SK-N-SH (cell line): ENCODE measurements at regions not wholly inside any gene's neighbourhood (a gene's known extent, or its start where the extent isn't known, plus 50 kb on each side); places are given as distances from the start of the nearest gene placed in this dataset.

ENCODE experiments used
- CTCF ChIA-PET: fragments of 300-600, 350-600 bp; formaldehyde crosslinking; extraction: SDS; loops from one replicate; lab custom pipeline; 2021; lab: Yijun Ruan, JAX
- POLR2A ChIA-PET: fragments of 350-600 bp; sonication (Branson Sonifier 250); formaldehyde crosslinking; extraction: SDS; loops from one replicate; lab custom pipeline; 2020; ENCODE audit warnings: antibody characterized with exemption, inconsistent platforms; lab: Yijun Ruan, JAX
- DNase-seq: peaks from one replicate; pipeline ENCODE4 v3.0.0; 2012
- H2AFZ ChIP-seq: fragments of 200-600 bp; sonication (generic); 2 replicates; pipeline ENCODE4 v1.8.1; 2016; ENCODE audit warnings: antibody characterized with exemption, mild to moderate bottlenecking, low read depth
- H3F3A ChIP-seq: fragments of 200-600 bp; sonication (generic); replicated peaks from 2 replicates; pipeline ENCODE3; 2016; ENCODE audit warnings: antibody characterized with exemption, mild to moderate bottlenecking; ENCODE audit not compliant: insufficient read depth
- H3K27ac ChIP-seq, 2 experiments: fragments of 200-500 bp in 1 of 2; fragments of 200-600 bp in 1 of 2; sonication (Bioruptor generic) in 1 of 2; sonication (generic), shearing (Covaris generic) in 1 of 2; 2 replicates each; pipeline versions ENCODE4 v1.5.1 to v1.6.1; 2014 to 2016; ENCODE audit warnings: low read depth in 2 of 2, inconsistent platforms in 1 of 2, low read length in 1 of 2, mild to moderate bottlenecking in 1 of 2, mixed read lengths in 1 of 2
- H3K27me3 ChIP-seq: fragments of 200-600 bp; sonication (generic), shearing (Covaris generic); 2 replicates; pipeline ENCODE4 v1.6.1; 2016; ENCODE audit warnings: mixed run types; ENCODE audit not compliant: insufficient read depth
- H3K36me3 ChIP-seq, 2 experiments: fragments of 200-500 bp in 1 of 2; fragments of 200-600 bp in 1 of 2; sonication (Bioruptor generic) in 1 of 2; sonication (generic) in 1 of 2; replicated peaks in 1 of 2; 2 replicates each; pipeline versions ENCODE3 to v1.5.1; 2014 to 2016; ENCODE audit warnings: low read length in 1 of 2, mild to moderate bottlenecking in 1 of 2; ENCODE audit not compliant: insufficient read depth in 2 of 2, control insufficient read depth in 1 of 2
- H3K4me1 ChIP-seq, 2 experiments: fragments of 200-500 bp in 1 of 2; fragments of 200-600 bp in 1 of 2; sonication (Bioruptor generic) in 1 of 2; sonication (generic), shearing (Covaris generic) in 1 of 2; 2 replicates each; pipeline versions ENCODE4 v1.5.1 to v1.6.1; 2014 to 2016; ENCODE audit warnings: low read depth in 1 of 2, low read length in 1 of 2, mixed run types in 1 of 2; ENCODE audit not compliant: insufficient read depth in 2 of 2, control insufficient read depth in 1 of 2
- H3K4me2 ChIP-seq: fragments of 200-600 bp; sonication (generic), shearing (Covaris generic); 2 replicates; pipeline ENCODE4 v1.6.1; 2017; ENCODE audit warnings: mixed run types
- H3K4me3 ChIP-seq, 2 experiments: fragments of 200-500 bp in 1 of 2; fragments of 200-600 bp in 1 of 2; sonication (Bioruptor generic) in 1 of 2; sonication (generic), shearing (Covaris generic) in 1 of 2; 2 replicates each; pipeline versions ENCODE4 v1.5.1 to v1.8.1; 2014 to 2016; ENCODE audit warnings: low read depth in 2 of 2, inconsistent platforms in 1 of 2, low read length in 1 of 2, mild to moderate bottlenecking in 1 of 2, mixed read lengths in 1 of 2, moderate library complexity in 1 of 2
- H3K79me2 ChIP-seq: fragments of 200-600 bp; sonication (generic); 2 replicates; pipeline ENCODE4 v1.8.1; 2017; ENCODE audit warnings: mild to moderate bottlenecking; ENCODE audit not compliant: insufficient read depth
- H3K9ac ChIP-seq: fragments of 200-600 bp; sonication (generic); 2 replicates; pipeline ENCODE4 v1.6.1; 2017; ENCODE audit warnings: mixed run types
- H3K9me2 ChIP-seq: fragments of 200-600 bp; sonication (generic); 2 replicates; pipeline ENCODE4 v1.6.1; 2017; ENCODE audit warnings: mixed run types
- H3K9me3 ChIP-seq: fragments of 200-600 bp; sonication (generic); 2 replicates; pipeline ENCODE4 v1.6.1; 2017; ENCODE audit warnings: mixed run types, mild to moderate bottlenecking, moderate library complexity
- H4K20me1 ChIP-seq: fragments of 200-600 bp; sonication (generic); 2 replicates; pipeline ENCODE4 v1.6.1; 2017; ENCODE audit warnings: mild to moderate bottlenecking, mixed run types; ENCODE audit not compliant: insufficient read depth
- CTCF ChIP-seq: fragments of 200-600 bp; sonication (generic); IDR thresholded peaks from 2 replicates; pipeline ENCODE4 v1.6.1; 2017; ENCODE audit warnings: antibody characterized with exemption, mild to moderate bottlenecking, moderate library complexity
- ELF1 ChIP-seq: IDR thresholded peaks from 2 replicates; pipeline ENCODE4 v1.4.0; 2012
- EP300 ChIP-seq, 2 experiments: IDR thresholded peaks; 2 replicates each; pipeline versions ENCODE4 v1.4.0 to v1.6.1; 2012; ENCODE audit warnings: borderline replicate concordance in 1 of 2, low read depth in 1 of 2, low read length in 1 of 2
- FOSL2 ChIP-seq: IDR thresholded peaks from 2 replicates; pipeline ENCODE4 v1.4.0; 2012; ENCODE audit warnings: low read depth, mild to moderate bottlenecking, moderate library complexity, borderline replicate concordance
- FOXJ3 ChIP-seq: sonication (generic); formaldehyde crosslinking; IDR thresholded peaks from 2 replicates; pipeline ENCODE4 v1.5.1; 2020; ENCODE audit warnings: mild to moderate bottlenecking, missing genetic modification reagents
- FOXM1 ChIP-seq: IDR thresholded peaks from 2 replicates; pipeline ENCODE4 v1.4.0; 2012; ENCODE audit warnings: low read depth, mild to moderate bottlenecking
- IRF3 ChIP-seq: fragments of 150-350 bp; IDR thresholded peaks from 2 replicates; pipeline ENCODE4 v1.6.1; 2016; ENCODE audit warnings: mild to moderate bottlenecking, low read depth, low read length
- NFIC ChIP-seq: IDR thresholded peaks from 2 replicates; pipeline ENCODE4 v1.4.0; 2012; ENCODE audit warnings: borderline replicate concordance
- RAD21 ChIP-seq: IDR thresholded peaks from 2 replicates; pipeline ENCODE4 v1.6.1; 2012; ENCODE audit warnings: mild to moderate bottlenecking, low read length
- RCOR1 ChIP-seq: fragments of 150-350 bp; IDR thresholded peaks from 2 replicates; pipeline ENCODE4 v1.6.1; 2017; ENCODE audit warnings: antibody characterized with exemption, low read length
- SIN3A ChIP-seq: IDR thresholded peaks from 2 replicates; pipeline ENCODE4 v1.6.1; 2012; ENCODE audit warnings: low read depth, mild to moderate bottlenecking, low read length, moderate library complexity, borderline replicate concordance
- TEAD4 ChIP-seq: IDR thresholded peaks from 2 replicates; pipeline ENCODE4 v1.4.0; 2012; ENCODE audit warnings: mild to moderate bottlenecking, borderline replicate concordance; ENCODE audit not compliant: insufficient read depth
- USF2 ChIP-seq: fragments of 150-350 bp; IDR thresholded peaks from 2 replicates; pipeline ENCODE4 v1.6.1; 2017; ENCODE audit warnings: antibody characterized with exemption, low read length, low read depth, borderline replicate concordance
- WGBS: methylation state at CpG from one replicate; pipeline ENCODE4 v1.1.6; 2017; ENCODE audit warnings: low lambda C conversion rate; 5-methylcytosine and 5-hydroxymethylcytosine counted together
- TF ChIP-seq, protein P1 (sequence below): IDR thresholded peaks from 2 replicates; pipeline ENCODE4 v1.4.0; 2012; ENCODE audit warnings: low read depth, borderline replicate concordance

- H3K4me2 ChIP-seq = no peak overlapping the region
- H3K9me3 ChIP-seq = no peaks in the 10 kb centered on the region
- no peak overlapping the region for H3K9ac ChIP-seq
- H4K20me1 ChIP-seq = no peaks in the 10 kb centered on the region
- no peak overlapping the region for H3K27ac ChIP-seq
- H3K79me2 ChIP-seq = no peaks in the 10 kb centered on the region
- DNase-seq = no peak
- POLR2A ChIA-PET = no interaction called here
- H3K36me3 ChIP-seq = no peaks in the 10 kb centered on the region
- CTCF ChIA-PET = interaction anchor here (1.2 kb wide), 1 partner anchor 888 kb away, joined by 3 read pairs; no protein-coding TSS in a partner anchor
- no peaks in the 10 kb centered on the region; the same call in 1 of the 2 replicates for H3K27me3 ChIP-seq
- H3K9me2 ChIP-seq = no peaks in the 10 kb centered on the region
- H3K4me3 ChIP-seq = no peak overlapping the region
- no peaks in the 10 kb centered on the region for H3F3A ChIP-seq
- WGBS = no CpG with 5 or more reads among the region's 5 CpGs
- no peak overlapping the region for H2AFZ ChIP-seq
- no peaks in the 10 kb centered on the region for H3K4me1 ChIP-seq
- TF ChIP-seq USF2 (no peak), NFIC (no peak), CTCF (no peak), FOSL2 (no peak), FOXJ3 (CRISPR knock-in tag) (no peak), RAD21 (no peak), SIN3A (no peak), IRF3 (no peak), TEAD4 (no peak), ELF1 (no peak), FOXM1 (no peak), EP300 (IDR thresholded peaks at IDR 0.05; ENCODE audit: borderline replicate concordance in 1 of 2, low read depth in 1 of 2, low read length in 1 of 2) (no peak), RCOR1 (no peak)
- TF ChIP-seq, protein P1, sequence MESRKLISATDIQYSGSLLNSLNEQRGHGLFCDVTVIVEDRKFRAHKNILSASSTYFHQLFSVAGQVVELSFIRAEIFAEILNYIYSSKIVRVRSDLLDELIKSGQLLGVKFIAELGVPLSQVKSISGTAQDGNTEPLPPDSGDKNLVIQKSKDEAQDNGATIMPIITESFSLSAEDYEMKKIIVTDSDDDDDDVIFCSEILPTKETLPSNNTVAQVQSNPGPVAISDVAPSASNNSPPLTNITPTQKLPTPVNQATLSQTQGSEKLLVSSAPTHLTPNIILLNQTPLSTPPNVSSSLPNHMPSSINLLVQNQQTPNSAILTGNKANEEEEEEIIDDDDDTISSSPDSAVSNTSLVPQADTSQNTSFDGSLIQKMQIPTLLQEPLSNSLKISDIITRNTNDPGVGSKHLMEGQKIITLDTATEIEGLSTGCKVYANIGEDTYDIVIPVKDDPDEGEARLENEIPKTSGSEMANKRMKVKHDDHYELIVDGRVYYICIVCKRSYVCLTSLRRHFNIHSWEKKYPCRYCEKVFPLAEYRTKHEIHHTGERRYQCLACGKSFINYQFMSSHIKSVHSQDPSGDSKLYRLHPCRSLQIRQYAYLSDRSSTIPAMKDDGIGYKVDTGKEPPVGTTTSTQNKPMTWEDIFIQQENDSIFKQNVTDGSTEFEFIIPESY = no peak
Measured at GRCh38 chr19:28990522-28990921, 222.4 kb downstream of the UQCRFS1 start.
